ENCODE measurements at regions not wholly inside any gene's neighbourhood (a gene's known extent, or its start where the extent isn't known, plus 50 kb on each side); places are given as distances from the start of the nearest gene placed in this dataset.
"Not testable (repeated sequence)": the region's sequence is repeated elsewhere in the genome, so short reads cannot be mapped to it uniquely, and the experiment has no call there.

GRCh38 chr2:51782921-51783765 lies 751.2 kb upstream of the NRXN1 start:
- Histone ChIP-seq H3K9ac (ENCODE audit: low read length) (no peak overlapping the region), H3K4me3 (ENCODE audit: insufficient read depth, low read length, poor library complexity, severe bottlenecking) (no peak overlapping the region), H3K79me2 (ENCODE audit: insufficient read depth, low read length) (no peaks in the 10 kb centered on the region), H3F3A (ENCODE audit: insufficient read depth) (no peaks in the 10 kb centered on the region), H3K9me2 (replicated peaks; ENCODE audit: insufficient read depth, low read length) (no peaks in the 10 kb centered on the region), H3K36me3 (ENCODE audit: low read length) (no peaks in the 10 kb centered on the region), H3K9me3 (ENCODE audit: insufficient read depth, low read length) (no peaks in the 10 kb centered on the region), H4K20me1 (ENCODE audit: low read depth, low read length) (no peaks in the 10 kb centered on the region), H3K4me2 (ENCODE audit: low read depth, low read length, poor library complexity, severe bottlenecking) (no peak overlapping the region), H2AFZ (ENCODE audit: low read depth, low read length, severe bottlenecking) (no peak overlapping the region), H3K27ac (ENCODE audit: low read depth, low read length) (no peak overlapping the region), H3K27me3 (ENCODE audit: low read length) (no peaks in the 10 kb centered on the region)
- no peak for TF ChIP-seq EZH2phosphoT487 (conservative IDR thresholded peaks at IDR 0.05; ENCODE audit: low read length)
- no peak for TF ChIP-seq CTCF (IDR thresholded peaks at IDR 0.05; ENCODE audit: insufficient read depth, low read length, poor library complexity, severe bottlenecking)

- Histone ChIP-seq H3K9ac (ENCODE audit: low read length) (no peak overlapping the region), H3K9me2 (replicated peaks; ENCODE audit: insufficient read depth, low read length) (no peaks in the 10 kb centered on the region), H3K27me3 (ENCODE audit: low read length) (no peaks in the 10 kb centered on the region), H3K36me3 (ENCODE audit: low read length) (no peaks in the 10 kb centered on the region), H4K20me1 (ENCODE audit: low read depth, low read length) (no peaks in the 10 kb centered on the region), H3F3A (ENCODE audit: insufficient read depth) (no peaks in the 10 kb centered on the region), H3K27ac (ENCODE audit: low read depth, low read length) (no peak overlapping the region), H3K79me2 (ENCODE audit: insufficient read depth, low read length) (no peaks in the 10 kb centered on the region), H3K9me3 (ENCODE audit: insufficient read depth, low read length) (no peaks in the 10 kb centered on the region), H3K4me3 (ENCODE audit: insufficient read depth, low read length, poor library complexity, severe bottlenecking) (no peak overlapping the region), H2AFZ (ENCODE audit: low read depth, low read length, severe bottlenecking) (no peak overlapping the region), H3K4me2 (ENCODE audit: low read depth, low read length, poor library complexity, severe bottlenecking) (no peak overlapping the region)
- no peak for TF ChIP-seq CTCF (IDR thresholded peaks at IDR 0.05; ENCODE audit: insufficient read depth, low read length, poor library complexity, severe bottlenecking)
- no peak for TF ChIP-seq EZH2phosphoT487 (conservative IDR thresholded peaks at IDR 0.05; ENCODE audit: low read length)
These were observed 749.8 kb upstream of the NRXN1 start for GRCh38 chr2:51781691-51782090.

GRCh38 chr2:51780353-51780752 lies 748.4 kb upstream of the NRXN1 start:
- Histone ChIP-seq H2AFZ (ENCODE audit: low read depth, low read length, severe bottlenecking) (no peak overlapping the region), H3K9me2 (replicated peaks; ENCODE audit: insufficient read depth, low read length) (no peaks in the 10 kb centered on the region), H3K36me3 (ENCODE audit: low read length) (no peaks in the 10 kb centered on the region), H3K9ac (ENCODE audit: low read length) (no peak overlapping the region), H3K27me3 (ENCODE audit: low read length) (no peaks in the 10 kb centered on the region), H3K4me2 (ENCODE audit: low read depth, low read length, poor library complexity, severe bottlenecking) (no peak overlapping the region), H3K27ac (ENCODE audit: low read depth, low read length) (no peak overlapping the region), H3K79me2 (ENCODE audit: insufficient read depth, low read length) (no peaks in the 10 kb centered on the region), H3F3A (ENCODE audit: insufficient read depth) (no peaks in the 10 kb centered on the region), H4K20me1 (ENCODE audit: low read depth, low read length) (no peaks in the 10 kb centered on the region), H3K4me3 (ENCODE audit: insufficient read depth, low read length, poor library complexity, severe bottlenecking) (no peak overlapping the region), H3K9me3 (ENCODE audit: insufficient read depth, low read length) (no peaks in the 10 kb centered on the region)
- TF ChIP-seq EZH2phosphoT487 (conservative IDR thresholded peaks at IDR 0.05; ENCODE audit: low read length) (no peak), CTCF (IDR thresholded peaks at IDR 0.05; ENCODE audit: insufficient read depth, low read length, poor library complexity, severe bottlenecking) (no peak)

- H3K4me2 ChIP-seq (ENCODE audit: low read depth, low read length, poor library complexity, severe bottlenecking); H3K27me3 ChIP-seq (ENCODE audit: low read length); H3K9me3 ChIP-seq (ENCODE audit: insufficient read depth, low read length); H4K20me1 ChIP-seq (ENCODE audit: low read depth, low read length); H3K9me2 ChIP-seq (replicated peaks; ENCODE audit: insufficient read depth, low read length); H3F3A ChIP-seq (ENCODE audit: insufficient read depth); H3K9ac ChIP-seq (ENCODE audit: low read length); H3K27ac ChIP-seq (ENCODE audit: low read depth, low read length); H2AFZ ChIP-seq (ENCODE audit: low read depth, low read length, severe bottlenecking); H3K4me3 ChIP-seq (ENCODE audit: insufficient read depth, low read length, poor library complexity, severe bottlenecking); H3K79me2 ChIP-seq (ENCODE audit: insufficient read depth, low read length); H3K36me3 ChIP-seq (ENCODE audit: low read length): not testable (repeated sequence)
These were observed 747.8 kb upstream of the NRXN1 start for GRCh38 chr2:51779723-51780122.

Measured in SU-DHL-6 (cell line).